ENCODE measurements at regions not wholly inside any gene's neighbourhood (a gene's known extent, or its start where the extent isn't known, plus 50 kb on each side); places are given as distances from the start of the nearest gene placed in this dataset.
"Not testable (repeated sequence)": the region's sequence is repeated elsewhere in the genome, so short reads cannot be mapped to it uniquely, and the experiment has no call there.

DNA sequence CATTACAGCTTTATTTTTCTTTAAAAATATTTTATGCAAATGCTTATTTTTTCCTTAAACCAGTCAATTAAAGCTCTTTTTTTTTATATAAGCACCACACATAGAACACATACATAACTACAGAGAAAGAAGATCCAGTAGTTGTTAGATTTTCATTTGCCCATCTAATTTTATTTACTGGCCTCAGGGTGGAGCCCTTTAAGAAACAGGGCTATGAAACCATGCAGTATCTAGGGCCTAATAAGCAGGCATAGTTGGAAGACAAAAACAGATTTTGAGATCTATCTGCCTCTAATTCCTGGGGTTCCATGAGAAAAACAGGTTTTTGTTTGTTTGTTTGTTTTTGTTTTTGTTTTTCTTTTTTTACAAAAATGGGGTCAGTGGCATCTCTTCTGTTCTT, 120.6 kb downstream of the BCHE start:
- DNase-seq (ENCODE audit: low spot score) (no peak), FAIRE-seq (no peak)

DNA sequence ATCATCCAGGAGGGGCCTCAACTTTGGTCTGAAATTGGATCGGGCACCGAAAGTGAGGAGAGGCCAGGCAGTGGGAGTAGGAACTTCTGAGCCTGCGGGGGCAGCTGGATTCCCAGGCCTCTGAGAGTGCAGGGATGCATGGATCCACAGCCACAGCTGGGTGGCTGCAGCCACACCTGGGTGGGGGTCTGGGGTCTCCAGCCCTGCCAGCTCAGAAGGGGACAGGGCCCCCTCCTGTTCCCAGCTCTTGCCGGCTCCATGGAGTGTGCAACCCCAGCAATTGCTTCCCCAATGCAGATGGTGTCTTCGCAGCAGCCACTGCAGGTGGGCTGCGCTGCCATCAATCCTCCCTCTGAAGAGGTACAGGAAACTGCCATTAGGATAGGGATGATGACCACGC, 123.7 kb downstream of the BCHE start:
- no peak for FAIRE-seq
- no peak for DNase-seq (ENCODE audit: low spot score)

DNA sequence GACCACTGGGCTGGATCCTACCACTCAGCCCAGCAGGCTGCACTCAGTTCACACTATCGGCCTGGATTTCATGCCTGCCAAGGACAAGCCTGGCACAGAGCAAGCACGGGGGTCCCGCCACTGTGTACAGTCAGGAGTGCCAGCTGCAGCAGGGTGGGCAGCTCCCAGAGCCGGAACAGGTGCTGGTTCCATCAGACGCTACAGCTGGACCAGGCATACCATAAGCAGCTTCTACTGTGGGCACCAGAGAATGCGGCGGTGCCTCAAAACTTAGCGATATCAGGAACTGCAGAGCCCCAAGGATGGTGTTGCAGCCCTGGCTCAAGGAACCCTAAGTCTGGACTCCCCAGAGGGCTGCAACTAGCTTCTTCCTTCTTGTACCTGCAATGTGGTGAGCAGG, 124.8 kb downstream of the BCHE start:
- FAIRE-seq (no peak), DNase-seq (ENCODE audit: low spot score) (no peak)

DNA sequence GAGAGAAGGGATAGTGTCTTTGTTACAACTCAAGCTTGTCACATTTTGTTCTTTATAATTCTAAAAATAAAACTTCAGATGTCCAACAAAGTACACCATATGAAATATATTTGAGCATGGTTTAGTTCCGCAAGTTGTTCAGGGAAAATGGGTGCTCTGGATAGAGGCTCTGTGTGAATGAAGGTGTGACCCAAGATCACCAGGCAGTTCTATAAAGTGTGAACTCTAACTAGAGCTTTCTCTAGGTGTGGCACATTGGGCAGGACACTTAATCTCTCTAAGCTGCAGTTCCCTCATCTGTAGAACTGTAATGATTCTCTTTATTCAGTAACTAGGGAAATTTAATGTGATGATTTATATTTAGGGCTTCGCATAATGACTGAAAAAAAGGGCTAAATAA, 139.3 kb downstream of the BCHE start:
- no peak for FAIRE-seq
- no peak for DNase-seq (ENCODE audit: low spot score)

DNA sequence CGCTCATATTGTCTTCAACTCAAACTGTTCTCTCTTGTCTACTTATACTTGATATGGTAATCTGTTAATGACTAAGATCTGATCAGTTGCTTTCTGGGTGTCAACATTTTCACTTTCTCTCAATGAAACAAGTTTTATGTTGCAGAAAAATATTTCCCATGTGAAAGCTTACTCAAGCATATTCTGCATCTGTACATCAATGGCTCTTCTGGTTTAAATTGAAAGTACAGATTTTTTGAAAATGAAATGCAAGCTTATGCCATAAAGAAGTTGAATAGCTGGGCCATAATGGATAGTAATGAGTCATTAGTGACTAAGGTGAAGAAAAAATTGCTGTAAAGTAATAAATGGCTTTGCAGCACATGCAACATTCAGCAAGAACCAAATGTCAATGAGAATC, 140.7 kb downstream of the BCHE start:
- no peak for FAIRE-seq

DNA sequence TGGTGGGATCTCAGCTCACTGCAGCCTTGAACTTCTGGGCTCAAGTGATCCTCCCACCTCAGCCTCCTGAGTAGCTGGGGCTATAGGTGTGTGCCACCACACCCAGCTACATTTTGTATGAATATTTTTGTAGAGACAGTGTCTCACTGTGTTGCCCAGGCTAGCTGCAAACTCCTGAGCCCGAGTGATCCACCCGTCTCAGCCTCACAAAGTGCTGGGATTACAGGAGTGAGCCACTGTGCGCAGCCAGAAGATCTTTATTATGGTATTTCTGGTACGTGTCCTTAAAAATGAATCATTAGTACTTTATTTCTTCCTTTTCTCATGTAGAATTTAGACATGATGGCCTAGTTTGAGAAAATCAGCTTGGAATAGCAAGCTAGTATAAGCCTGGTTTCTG, 153.3 kb downstream of the BCHE start:
- FAIRE-seq (no peak), DNase-seq (ENCODE audit: low spot score) (no peak)

More for the DNA sequence above, 140.7 kb downstream of the BCHE start:
- no peak for DNase-seq (ENCODE audit: low spot score)

DNA sequence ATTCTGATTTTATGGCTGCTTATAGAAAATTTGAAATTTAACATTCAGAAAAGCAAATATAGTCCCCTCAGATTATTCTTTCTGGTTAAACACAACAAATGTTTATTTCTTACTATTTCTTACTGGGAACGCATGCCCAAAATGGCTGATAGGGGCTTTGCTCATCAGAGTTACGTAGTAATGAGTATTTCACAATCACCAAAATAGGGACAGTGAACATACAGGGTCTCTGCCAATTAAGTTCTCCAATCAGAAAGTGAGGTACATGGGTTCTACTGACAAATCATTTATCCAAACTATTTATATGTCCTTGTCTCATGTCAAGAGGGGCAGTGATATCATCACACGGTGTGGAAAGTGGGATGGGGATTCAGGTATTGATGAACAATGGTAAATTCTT, 154.5 kb downstream of the BCHE start:
- no peak for FAIRE-seq

DNA sequence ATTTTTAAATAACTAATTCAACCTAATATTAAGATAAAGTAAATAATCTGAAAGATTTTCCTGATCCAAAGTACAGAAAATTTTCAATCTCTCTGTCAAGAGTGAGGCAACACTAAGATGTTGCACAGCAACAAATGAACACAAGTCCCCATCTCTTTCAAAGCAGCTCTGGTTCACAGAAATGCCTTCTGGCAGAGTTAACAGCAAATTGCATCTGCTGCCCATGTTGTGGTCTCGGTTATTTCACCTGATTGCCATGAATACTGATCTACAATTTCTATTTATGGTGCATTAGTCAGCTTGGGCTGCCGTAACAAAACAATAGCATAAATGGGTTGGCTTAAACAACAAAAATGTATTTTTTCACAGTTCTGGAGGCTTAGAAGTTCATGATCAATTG, 167.3 kb downstream of the BCHE start:
- DNase-seq (ENCODE audit: low spot score) = peak; percentile 1
- FAIRE-seq = no peak

More for the DNA sequence above, 154.5 kb downstream of the BCHE start:
- DNase-seq (ENCODE audit: low spot score) = no peak

DNA sequence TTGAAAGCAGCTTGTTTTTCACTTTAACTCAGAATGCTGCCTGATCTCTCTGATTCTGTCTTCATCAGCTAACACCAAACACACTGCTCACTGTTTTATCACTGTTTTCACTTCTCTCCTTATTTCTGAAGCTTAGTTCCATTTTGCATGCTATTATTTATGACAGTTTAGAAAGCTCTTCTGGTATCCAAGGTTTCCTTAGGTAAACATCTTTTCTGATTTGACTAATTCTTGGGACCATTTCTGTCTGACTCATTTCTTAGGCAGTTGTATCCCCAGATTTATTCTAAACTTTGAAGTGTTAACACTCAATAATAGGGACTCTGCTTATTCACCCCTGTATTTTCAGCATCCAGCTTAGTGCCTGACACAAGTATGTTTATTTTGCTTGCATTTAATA, 167.7 kb downstream of the BCHE start:
- DNase-seq (ENCODE audit: low spot score) = no peak
- FAIRE-seq = no peak

DNA sequence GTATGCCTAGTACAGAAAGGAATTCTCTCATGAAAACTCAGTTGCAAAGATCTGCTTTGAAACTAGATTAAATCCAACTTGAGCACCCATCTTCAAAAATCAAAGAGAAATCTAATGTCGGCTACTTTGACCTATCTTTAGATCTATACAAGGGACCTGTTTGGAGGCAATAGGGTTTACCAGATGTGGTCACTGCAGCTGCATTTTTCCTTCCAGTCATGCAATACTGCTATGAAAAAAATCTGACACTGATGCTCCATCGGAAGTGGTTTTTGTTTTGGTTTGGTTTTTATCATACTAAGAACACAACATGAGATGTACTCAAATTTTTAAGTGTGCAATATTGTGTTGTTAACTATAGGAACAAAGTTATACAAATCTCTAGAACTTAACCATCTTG, 169.5 kb downstream of the BCHE start:
- DNase-seq (ENCODE audit: low spot score) (no peak), FAIRE-seq (no peak)

DNA sequence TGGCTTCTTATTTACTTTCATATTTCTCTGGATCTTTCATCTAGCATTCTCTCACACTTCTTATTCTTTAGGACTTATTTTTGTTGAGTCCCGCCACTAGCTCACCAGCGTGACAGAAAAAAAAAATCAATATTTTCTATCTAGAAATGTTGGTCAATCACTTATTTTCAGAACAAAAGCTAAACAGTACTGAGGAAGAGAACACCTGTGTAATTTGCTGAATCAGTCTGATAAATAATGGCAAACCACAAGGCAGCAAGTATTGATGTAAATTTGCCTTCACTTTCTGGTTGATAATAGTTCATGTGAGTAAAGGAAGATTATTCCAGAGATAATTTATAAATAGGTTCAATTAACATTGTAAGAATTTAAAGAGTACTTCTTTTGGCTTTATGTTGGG, 179.2 kb downstream of the BCHE start:
- DNase-seq (ENCODE audit: low spot score) (no peak), FAIRE-seq (no peak)

DNA sequence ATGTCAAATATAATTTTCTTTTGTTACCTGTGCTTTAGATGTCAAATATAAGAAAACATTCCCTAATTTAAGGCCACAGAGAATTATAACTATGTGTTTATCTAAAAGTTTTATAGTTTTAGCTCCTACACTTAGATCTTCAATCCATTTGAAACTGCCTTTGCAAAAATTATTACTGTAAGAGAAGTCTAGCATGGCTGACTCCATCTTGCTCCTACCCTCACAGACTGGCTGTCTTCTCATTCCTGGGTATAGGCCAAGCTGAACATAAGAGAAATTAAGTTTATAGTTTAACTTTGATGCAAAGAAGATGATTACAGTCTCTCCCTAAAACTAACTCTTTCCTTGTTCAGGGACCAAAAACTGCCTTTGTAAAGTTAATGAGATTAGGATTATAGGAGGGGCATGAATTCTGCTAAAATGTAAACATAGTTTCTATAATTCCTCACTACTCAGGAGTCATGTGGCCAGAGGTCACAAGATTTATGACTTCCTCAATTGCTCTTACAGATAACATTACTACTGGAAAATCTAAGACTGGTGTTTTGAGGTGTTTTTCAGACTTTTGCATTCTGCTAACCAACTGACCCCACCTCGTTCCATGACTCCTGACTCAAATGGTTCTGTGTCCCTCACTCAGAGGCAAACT, 184.0 kb downstream of the BCHE start:
- DNase-seq (ENCODE audit: low spot score) = no peak
- FAIRE-seq = no peak

DNA sequence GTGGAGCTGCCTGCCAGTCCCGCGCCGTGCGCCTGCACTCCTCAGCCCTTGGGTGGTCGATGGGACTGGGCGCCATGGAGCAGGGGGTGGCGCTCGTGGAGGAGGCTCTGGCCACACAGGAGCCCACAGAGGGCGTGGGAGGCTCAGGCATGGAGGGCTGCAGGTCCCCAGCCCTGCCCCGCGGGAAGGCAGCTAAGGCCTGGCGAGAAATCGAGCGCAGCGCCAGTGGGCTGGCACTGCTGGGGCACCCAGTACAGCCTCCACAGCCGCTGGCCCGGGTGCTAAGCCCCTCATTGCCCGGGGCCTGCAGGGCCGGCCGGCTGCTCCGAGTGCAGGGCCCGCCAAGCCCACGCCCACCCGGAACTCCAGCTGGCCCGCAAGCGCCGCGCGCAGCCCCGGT, 187.9 kb downstream of the BCHE start:
- FAIRE-seq; DNase-seq (ENCODE audit: low spot score): not testable (repeated sequence)

DNA sequence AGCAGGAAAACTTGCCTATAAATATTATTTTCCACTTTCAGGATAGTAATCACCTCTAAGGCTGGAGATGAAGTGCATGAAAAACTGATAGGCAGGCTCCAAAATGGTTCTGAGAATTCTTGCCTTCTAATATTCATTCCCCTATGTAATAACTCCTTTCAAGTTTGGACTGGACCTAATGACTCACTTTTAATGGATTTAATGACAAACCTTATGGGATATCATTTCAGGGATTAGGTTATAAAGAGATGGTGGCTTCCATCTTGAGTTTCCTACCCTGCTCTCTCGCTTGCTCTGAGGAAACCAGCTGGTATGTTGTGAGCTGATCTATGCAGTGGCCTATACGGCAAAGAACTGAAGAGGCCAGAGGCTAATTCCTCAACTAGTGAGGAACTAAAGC, 192.0 kb downstream of the BCHE start:
- no peak for FAIRE-seq
- no peak for DNase-seq (ENCODE audit: low spot score)

DNA sequence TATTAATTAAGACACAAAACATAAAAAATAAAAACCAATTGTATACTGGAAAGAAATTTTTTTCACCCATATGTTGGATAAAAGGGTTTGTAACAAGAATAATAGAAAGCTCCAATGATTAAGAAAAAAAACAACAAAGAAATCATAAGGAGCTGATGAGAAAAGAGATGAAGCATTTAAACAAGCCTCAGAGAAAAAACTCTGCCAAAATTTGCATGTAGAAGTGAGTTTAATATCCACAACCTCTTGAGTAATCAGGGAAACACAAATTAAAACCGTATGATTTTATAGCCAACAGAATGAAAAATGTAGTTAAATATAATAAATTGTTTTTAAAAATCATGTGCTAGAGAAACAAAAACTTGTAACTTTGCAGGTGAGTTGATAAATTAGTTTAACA, 192.9 kb downstream of the BCHE start:
- FAIRE-seq (no peak), DNase-seq (ENCODE audit: low spot score) (no peak)

DNA sequence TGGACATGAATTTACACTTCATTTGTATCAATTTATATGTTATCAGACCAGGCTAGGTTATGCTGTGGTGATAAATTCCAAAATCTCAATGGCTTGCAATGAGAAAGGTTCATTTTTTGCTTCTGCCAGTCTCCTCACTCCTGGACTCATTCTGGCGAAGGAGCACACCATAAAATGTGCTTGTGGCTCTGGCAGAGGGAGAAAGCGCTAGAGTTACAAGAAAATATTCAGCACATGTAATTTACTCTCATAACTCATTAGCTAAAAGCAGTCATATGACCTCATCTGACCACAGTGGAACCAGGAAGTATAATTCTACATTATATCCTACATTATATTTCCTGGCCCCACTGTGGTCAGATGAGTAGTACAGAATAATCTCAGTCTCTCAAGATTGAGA, 193.8 kb downstream of the BCHE start:
- FAIRE-seq = no peak

DNA sequence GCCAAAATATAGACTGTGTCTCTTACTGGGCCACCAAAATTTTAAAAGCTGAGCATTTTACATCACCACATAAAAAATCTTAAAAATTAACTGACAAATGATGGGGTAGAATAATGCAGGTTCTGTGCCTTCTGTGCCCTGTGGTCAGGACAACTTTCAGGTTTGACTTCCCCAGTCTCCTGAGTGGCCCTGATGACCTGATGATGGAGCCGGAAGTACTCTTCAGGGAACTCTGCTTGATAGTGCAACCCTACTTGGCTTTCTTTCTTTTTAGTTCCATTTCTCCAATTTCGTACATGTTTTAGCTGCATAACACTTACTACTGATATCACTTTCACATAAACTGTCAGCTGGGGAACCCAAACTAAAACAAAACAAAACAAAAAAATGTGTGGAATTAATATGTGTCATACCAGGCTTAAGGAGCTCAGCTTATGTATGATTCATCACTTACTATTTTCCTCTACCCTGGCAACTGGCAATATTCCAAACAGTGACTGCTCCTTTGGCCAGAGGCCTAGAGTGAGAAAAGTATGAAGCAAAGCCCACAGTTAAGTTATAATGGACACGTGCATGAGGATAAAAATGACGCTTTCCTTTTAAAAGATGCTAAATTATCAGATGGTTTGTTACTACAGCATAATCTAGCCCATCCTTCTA, 194.3 kb downstream of the BCHE start:
- DNase-seq (ENCODE audit: low spot score) = peak; percentile 64

More for the DNA sequence above, 193.8 kb downstream of the BCHE start:
- peak; percentile 4 for DNase-seq (ENCODE audit: low spot score)

DNA sequence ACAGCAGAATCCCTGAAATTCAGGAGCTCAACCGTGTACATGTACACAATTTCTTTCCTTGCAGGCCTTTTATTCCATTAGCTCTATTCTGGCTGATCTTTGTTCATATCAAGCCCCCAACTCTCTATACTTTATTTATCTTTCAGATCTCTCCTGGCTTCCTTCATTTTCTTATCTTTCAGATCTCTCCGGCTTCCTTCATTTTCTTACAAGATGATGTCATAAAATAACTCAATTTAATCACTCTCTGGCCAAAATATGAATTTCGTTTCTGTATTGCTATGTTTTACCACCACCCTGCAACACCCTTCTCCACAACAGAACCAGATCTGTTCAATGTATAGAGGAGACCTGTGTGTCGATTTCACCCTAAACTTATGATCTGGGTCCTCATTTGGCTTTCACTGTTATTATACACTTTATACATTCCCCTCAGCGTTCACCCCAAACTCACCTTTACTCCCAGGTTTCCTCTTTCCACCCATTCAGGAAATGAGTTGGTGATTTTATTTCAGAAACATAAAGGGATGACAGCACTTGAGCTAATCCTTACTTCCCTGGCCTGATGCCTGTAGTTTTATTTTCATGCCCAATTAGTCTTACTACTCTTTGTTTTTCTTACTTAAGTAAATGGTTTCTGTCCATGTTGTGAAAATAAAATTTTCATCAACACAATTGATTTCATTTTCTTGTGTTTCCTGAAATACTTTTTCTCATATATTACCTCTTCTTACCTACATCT, 195.5 kb downstream of the BCHE start:
- FAIRE-seq (no peak), DNase-seq (ENCODE audit: low spot score) (no peak)

More for the DNA sequence above, 194.3 kb downstream of the BCHE start:
- no peak for FAIRE-seq

DNA sequence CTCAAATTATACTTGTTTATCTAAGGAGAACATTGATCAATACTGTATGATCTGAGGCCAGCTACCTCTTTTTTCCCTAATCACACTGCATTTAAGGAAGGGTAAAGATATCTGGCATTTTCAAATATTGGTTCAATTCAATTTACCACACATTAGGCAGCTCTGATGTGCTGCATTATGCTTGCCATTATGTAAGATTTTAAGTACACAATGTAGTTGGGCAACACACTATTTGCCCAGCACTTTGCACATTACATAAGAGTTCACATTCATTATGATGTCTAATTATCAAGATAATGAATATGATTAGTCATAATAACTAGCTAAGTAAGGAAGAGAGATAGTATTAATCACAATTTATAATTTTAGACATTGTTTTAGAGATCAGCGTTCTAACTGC, 196.3 kb downstream of the BCHE start:
- FAIRE-seq (no peak), DNase-seq (ENCODE audit: low spot score) (no peak)

DNA sequence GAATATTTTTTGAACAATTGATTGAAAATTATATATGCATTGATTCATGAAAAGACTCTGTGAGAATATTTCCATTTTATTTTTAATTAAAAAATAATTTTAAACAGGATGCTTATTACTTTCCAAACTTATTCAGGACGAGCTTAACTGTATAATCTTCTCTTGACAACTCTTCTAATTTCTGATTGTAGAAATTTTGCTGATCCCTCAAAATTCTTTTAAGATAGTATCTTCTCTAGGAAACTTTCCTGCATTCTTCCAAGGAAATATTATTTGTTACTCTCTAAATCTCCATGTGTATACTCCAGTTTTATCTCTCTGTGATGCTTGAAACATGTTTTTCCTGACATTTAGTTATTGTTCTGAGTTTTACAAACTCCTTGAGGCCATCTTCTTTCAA, 197.2 kb downstream of the BCHE start:
- no peak for DNase-seq (ENCODE audit: low spot score)

DNA sequence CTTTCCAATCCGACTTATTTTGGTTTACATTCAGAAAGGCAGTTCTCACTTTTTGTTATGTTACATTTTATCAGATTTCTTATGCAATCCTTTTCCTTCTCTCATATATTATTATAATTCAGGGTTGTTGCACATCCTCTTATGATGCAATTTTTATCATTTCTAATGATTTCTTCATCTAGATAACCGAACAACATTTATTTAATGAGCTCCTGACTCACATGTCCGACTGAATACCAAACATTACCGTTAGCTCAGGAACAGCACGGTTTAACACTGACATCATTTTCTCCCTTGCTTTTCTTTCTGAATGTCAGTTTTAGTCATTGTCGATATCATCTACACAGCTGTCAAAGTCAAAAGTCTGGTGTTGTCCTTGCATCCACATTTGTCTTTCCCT, 199.2 kb downstream of the BCHE start:
- no peak for DNase-seq (ENCODE audit: low spot score)
- no peak for FAIRE-seq

More for the DNA sequence above, 197.2 kb downstream of the BCHE start:
- no peak for FAIRE-seq

DNA sequence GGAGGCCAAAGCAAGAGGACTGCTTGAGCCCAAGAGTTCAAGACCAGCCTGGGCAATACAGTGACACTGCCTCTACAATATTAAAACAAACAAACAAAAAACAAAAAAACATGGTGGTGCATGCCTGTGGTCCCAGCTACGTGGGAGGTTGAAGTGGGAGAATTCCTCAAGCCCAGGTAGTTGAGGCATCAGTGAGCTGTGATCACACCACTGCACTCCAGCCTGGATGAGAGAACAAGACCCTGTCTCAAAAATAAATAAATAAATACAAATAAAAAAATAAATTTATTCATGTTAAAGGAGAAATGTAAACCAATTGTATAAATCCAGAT, 200.6 kb downstream of the BCHE start:
- no peak for DNase-seq (ENCODE audit: low spot score)
- FAIRE-seq = no peak

Data from urothelium cell line (cell line).